Stomach smooth muscle (tissue), 2 donors: ENCODE measurements at regions not wholly inside any gene's neighbourhood (a gene's known extent, or its start where the extent isn't known, plus 50 kb on each side); places are given as distances from the start of the nearest gene placed in this dataset.

Experiments used
- H3K27ac ChIP-seq: one replicate; pipeline ENCODE4 v1.7.0; 2013; ENCODE audit warnings: mild to moderate bottlenecking, low read length, inconsistent platforms
- H3K27me3 ChIP-seq, 2 donors: one replicate each; pipeline ENCODE4 v1.7.0; 2013; ENCODE audit warnings: low read length in 2 of 2; ENCODE audit not compliant: insufficient read depth in 2 of 2, control insufficient read depth in 1 of 2
- H3K36me3 ChIP-seq, 2 donors: one replicate each; pipeline ENCODE4 v1.7.0; 2013; ENCODE audit warnings: low read length in 2 of 2; ENCODE audit not compliant: control insufficient read depth in 2 of 2, insufficient read depth in 2 of 2
- H3K4me1 ChIP-seq: one replicate; pipeline ENCODE4 v1.7.0; 2013; ENCODE audit warnings: low read length; ENCODE audit not compliant: control insufficient read depth, insufficient read depth
- H3K4me3 ChIP-seq, 2 donors: one replicate each; pipeline ENCODE4 v1.7.0; 2013; ENCODE audit warnings: low read length in 2 of 2
- H3K9ac ChIP-seq, 2 donors: one replicate each; pipeline ENCODE4 v1.7.0; 2013; ENCODE audit warnings: low read length in 2 of 2, mild to moderate bottlenecking in 1 of 2
- H3K9me3 ChIP-seq, 2 donors: one replicate each; pipeline ENCODE4 v1.7.0; 2013; ENCODE audit warnings: low read length in 2 of 2; ENCODE audit not compliant: control insufficient read depth in 2 of 2
- donor health status: healthy.
- donor health status: Pancreatic carcinoma.

GRCh38 chr4:119731778-119732177 is 103.2 kb upstream of the PDE5A start:
- Histone ChIP-seq H3K27ac (no peak overlapping the region), H3K27me3 (no peaks in the 10 kb centered on the region)

GRCh38 chr4:119731146-119731742 is 102.6 kb upstream of the PDE5A start:
- no peak overlapping the region for H3K9ac ChIP-seq
- H3K27ac ChIP-seq: no peak overlapping the region
- H3K27me3 ChIP-seq: no peaks in the 10 kb centered on the region
- H3K4me3 ChIP-seq: no peak overlapping the region
- peaks cover 0 to 3% of the 10 kb centered on the region in 2 donors for H3K9me3 ChIP-seq
- peaks cover 6% of the 10 kb centered on the region for H3K4me1 ChIP-seq
- H3K36me3 ChIP-seq: no peaks in the 10 kb centered on the region

More at GRCh38 chr4:119731778-119732177, 103.2 kb upstream of the PDE5A start:
- no peak overlapping the region for H3K4me3 ChIP-seq
- peaks cover 0 to 3% of the 10 kb centered on the region in 2 donors for H3K9me3 ChIP-seq
- H3K36me3 ChIP-seq: no peaks in the 10 kb centered on the region
- H3K4me1 ChIP-seq: peaks cover 6% of the 10 kb centered on the region
- no peak overlapping the region for H3K9ac ChIP-seq

- no peak overlapping the region for H3K27ac ChIP-seq
- peaks cover 8% of the 10 kb centered on the region for H3K4me1 ChIP-seq
These were observed 102.0 kb upstream of the PDE5A start for GRCh38 chr4:119730671-119730950.

GRCh38 chr4:119729835-119730670 is 101.4 kb upstream of the PDE5A start:
- H3K4me3 ChIP-seq: no peak overlapping the region
- no peak overlapping the region for H3K27ac ChIP-seq
- H3K27me3 ChIP-seq: no peaks in the 10 kb centered on the region
- peaks cover 0 to 3% of the 10 kb centered on the region in 2 donors for H3K9me3 ChIP-seq
- no peak overlapping the region for H3K9ac ChIP-seq
- H3K36me3 ChIP-seq: no peaks in the 10 kb centered on the region
- H3K4me1 ChIP-seq: peaks cover 9% of the 10 kb centered on the region

More at GRCh38 chr4:119730671-119730950, 102.0 kb upstream of the PDE5A start:
- Histone ChIP-seq H3K9ac (no peak overlapping the region), H3K27me3 (no peaks in the 10 kb centered on the region), H3K36me3 (no peaks in the 10 kb centered on the region), H3K9me3 (peaks cover 0 to 3% of the 10 kb centered on the region in 2 donors), H3K4me3 (no peak overlapping the region)

DNA sequence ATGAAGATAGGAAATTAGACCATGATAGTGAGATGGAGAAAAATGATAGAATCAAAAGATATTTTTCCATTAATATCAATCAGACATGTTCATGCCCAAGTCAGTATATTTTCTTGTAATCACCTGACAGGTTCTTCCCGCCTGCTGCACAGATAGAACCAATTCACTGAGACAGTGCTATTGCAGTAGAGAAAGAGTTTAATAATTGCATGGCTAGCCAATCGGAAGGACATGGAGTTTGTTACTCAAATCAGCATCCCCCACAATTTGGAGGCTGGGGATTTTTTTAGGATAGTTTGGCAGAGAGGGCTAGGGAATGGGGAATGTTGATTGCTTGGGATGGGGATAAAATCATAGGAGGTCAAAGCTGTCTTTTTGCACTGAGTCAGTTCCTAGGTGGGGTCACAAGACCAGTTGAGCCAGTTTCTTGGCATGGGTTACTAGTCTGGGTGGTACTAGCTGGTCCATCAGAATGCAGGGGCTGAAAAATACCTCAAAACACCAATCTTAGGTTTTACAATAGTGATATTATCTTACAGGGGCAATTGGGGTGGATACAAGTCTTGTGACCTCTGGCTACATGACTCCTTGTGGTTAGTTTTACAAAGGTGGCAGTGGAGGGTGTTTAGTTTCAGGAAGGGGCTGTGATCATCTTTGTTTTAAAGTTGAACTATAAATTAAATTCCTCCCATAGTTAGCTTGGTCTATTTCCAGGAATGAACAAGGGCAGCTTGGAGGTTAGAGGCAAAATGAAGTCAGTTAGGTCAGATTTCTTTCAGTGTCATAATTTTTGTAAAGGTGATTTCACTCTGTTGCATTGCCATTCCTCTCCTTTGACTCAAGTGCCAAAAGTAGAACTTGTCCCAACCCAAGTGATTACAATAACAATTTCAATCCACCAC is 100.3 kb upstream of the PDE5A start:
- Histone ChIP-seq H3K4me1 (peaks cover 5% of the 10 kb centered on the region), H3K27me3 (no peaks in the 10 kb centered on the region), H3K4me3 (no peak overlapping the region), H3K36me3 (no peaks in the 10 kb centered on the region), H3K9ac (no peak overlapping the region), H3K9me3 (peaks cover 0 to 3% of the 10 kb centered on the region in 2 donors), H3K27ac (no peak overlapping the region)

- H3K36me3 ChIP-seq: no peaks in the 10 kb centered on the region
- H3K27me3 ChIP-seq: no peaks in the 10 kb centered on the region
- H3K4me3 ChIP-seq: no peak overlapping the region
- H3K9me3 ChIP-seq: peaks cover 0 to 3% of the 10 kb centered on the region in 2 donors
- no peak overlapping the region for H3K9ac ChIP-seq
- peaks cover 5% of the 10 kb centered on the region for H3K4me1 ChIP-seq
- no peak overlapping the region for H3K27ac ChIP-seq
These were observed 99.6 kb upstream of the PDE5A start for GRCh38 chr4:119728185-119728584.

DNA sequence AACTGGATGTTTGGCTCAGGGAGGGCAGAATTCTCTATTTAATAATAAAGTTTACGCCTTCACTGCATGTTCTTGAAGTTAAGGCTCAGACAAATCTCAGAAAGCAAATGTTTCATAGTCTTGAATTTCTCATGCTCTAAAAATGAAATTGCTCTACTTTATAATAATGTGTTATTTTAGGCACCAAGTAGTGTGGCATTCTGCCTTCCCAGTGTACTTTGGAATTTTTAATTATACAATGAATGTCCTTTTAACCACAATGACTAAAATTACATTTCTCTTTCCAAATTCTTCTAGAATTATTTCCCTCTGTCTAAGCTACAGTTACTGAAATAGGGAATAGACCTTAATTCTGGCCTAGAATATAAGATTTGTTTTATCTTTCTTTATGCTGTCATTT is 97.9 kb upstream of the PDE5A start:
- no peak overlapping the region for H3K9ac ChIP-seq
- no peak overlapping the region for H3K27ac ChIP-seq
- no peak overlapping the region for H3K4me3 ChIP-seq
- H3K27me3 ChIP-seq: no peaks in the 10 kb centered on the region
- H3K36me3 ChIP-seq: no peaks in the 10 kb centered on the region
- H3K9me3 ChIP-seq: peaks cover 0 to 3% of the 10 kb centered on the region in 2 donors
- H3K4me1 ChIP-seq: peaks cover 5% of the 10 kb centered on the region

GRCh38 chr4:119725688-119726330 is 97.2 kb upstream of the PDE5A start:
- no peaks in the 10 kb centered on the region for H3K36me3 ChIP-seq
- H3K9ac ChIP-seq: no peak overlapping the region
- no peak overlapping the region for H3K27ac ChIP-seq
- peaks cover 5% of the 10 kb centered on the region for H3K4me1 ChIP-seq
- H3K9me3 ChIP-seq: peaks cover 0 to 3% of the 10 kb centered on the region in 2 donors
- H3K27me3 ChIP-seq: no peaks in the 10 kb centered on the region
- H3K4me3 ChIP-seq: no peak overlapping the region

DNA sequence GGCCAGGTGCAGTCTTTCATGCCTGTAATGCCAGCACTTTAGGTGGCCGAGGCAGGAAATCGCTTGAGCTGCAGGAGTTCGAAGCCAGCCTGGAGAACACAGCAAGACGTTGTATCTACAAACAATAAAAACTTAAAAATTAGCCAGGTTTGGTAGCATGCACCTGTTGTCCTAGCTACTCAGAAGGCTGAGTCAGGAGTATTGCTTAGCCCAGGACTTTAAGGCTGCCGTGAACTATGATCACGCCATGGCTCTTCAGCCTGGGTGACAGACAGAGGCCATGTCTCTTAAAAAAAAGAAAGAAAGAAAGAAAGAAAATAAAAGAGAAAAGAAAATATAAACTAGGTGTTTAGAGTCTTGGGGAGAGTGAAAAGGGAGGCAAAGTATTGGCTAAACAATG is 96.4 kb upstream of the PDE5A start:
- Histone ChIP-seq H3K27me3 (no peaks in the 10 kb centered on the region), H3K27ac (no peak overlapping the region), H3K4me1 (peaks cover 5% of the 10 kb centered on the region), H3K9ac (no peak overlapping the region), H3K36me3 (no peaks in the 10 kb centered on the region), H3K9me3 (peaks cover 0 to 4% of the 10 kb centered on the region in 2 donors), H3K4me3 (no peak overlapping the region)

DNA sequence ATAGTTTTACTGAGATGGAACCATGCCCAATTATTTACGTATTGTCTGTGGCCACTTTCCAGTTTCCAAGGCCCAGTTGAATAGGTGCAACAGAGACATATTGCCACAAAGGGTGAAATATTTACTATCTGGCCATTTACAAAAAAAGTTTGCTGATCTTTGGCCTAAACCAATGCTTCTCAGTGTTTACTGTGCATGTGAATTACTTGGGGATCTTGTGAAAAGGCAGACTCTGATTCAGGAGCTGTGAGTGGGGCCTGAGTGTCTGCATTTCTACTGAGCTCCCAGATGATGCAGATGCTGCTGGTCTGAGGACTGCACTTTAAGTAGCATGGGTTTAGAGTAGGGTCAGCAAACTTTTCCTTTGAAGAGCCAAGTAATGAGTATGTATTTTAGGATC is 94.1 kb upstream of the PDE5A start:
- Histone ChIP-seq H3K27me3 (no peaks in the 10 kb centered on the region), H3K9me3 (peaks cover 0 to 2% of the 10 kb centered on the region in 2 donors), H3K4me3 (no peak overlapping the region), H3K27ac (no peak overlapping the region), H3K9ac (no peak overlapping the region), H3K36me3 (no peaks in the 10 kb centered on the region), H3K4me1 (peaks cover 3% of the 10 kb centered on the region)
